ENCODE measurements at regions not wholly inside any gene's neighbourhood (a gene's known extent, or its start where the extent isn't known, plus 50 kb on each side); places are given as distances from the start of the nearest gene placed in this dataset.

DNA sequence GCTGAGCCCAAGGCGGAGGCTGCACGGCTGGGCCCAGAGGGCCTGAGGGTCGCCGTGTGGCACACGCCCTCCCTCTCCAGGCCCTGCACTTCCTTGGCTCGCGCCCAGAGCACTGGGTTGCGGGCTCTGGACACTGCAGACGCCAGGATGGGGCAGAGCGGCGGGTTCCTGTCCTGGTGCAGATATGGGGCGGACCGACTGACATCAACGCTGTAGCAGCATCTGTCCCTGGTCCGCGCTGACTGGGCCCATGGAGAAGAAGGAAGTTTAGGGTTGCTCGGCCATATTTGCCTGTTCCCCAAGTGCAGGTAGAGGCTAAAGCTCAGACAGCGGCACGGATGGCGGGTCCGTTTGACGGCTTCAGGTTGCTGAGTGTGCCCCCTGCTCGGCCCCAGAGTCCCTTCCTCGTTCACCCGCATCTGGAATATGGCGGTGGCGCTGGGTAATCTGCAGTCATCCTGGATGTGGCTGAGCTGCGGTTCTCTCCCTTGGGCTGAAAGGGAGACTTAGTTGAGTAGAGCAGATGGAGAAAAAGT lies 116.1 kb downstream of the OR13A1 start:
- Histone ChIP-seq H3K27ac (ENCODE audit: extremely low read depth, low read depth, low read length) (no peak overlapping the region), H3K36me3 (ENCODE audit: control insufficient read depth in 2 of 2, insufficient read depth in 1 of 2, low read length in 2 of 2) (no peaks in the 10 kb centered on the region), H3K4me3 (ENCODE audit: low read depth, low read length) (no peak overlapping the region), H3K9me3 (ENCODE audit: control insufficient read depth, insufficient read depth, low read depth, low read length) (no peaks in the 10 kb centered on the region), H3K4me1 (ENCODE audit: control insufficient read depth, insufficient read depth, low read length) (no peaks in the 10 kb centered on the region)
- ChIA-PET CTCF (no interaction called here), POLR2A (no interaction called here)
- TF ChIP-seq, protein P1, sequence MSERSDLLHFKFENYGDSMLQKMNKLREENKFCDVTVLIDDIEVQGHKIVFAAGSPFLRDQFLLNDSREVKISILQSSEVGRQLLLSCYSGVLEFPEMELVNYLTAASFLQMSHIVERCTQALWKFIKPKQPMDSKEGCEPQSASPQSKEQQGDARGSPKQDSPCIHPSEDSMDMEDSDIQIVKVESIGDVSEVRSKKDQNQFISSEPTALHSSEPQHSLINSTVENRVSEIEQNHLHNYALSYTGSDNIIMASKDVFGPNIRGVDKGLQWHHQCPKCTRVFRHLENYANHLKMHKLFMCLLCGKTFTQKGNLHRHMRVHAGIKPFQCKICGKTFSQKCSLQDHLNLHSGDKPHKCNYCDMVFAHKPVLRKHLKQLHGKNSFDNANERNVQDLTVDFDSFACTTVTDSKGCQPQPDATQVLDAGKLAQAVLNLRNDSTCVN (tag by site-specific recombination; optimal IDR thresholded peaks at IDR 0.05), result no peak
- TF ChIP-seq KLF1 (tag by site-specific recombination; IDR thresholded peaks at IDR 0.05) (no peak), SP7 (tag by site-specific recombination; IDR thresholded peaks at IDR 0.05) (no peak), ZNF174 (tag by site-specific recombination; IDR thresholded peaks at IDR 0.05) (no peak), YY1 (tag by site-specific recombination; IDR thresholded peaks at IDR 0.05) (no peak), BCL11B (tag by site-specific recombination; IDR thresholded peaks at IDR 0.05; ENCODE audit: low read depth) (no peak), ZNF433 (tag by site-specific recombination; IDR thresholded peaks at IDR 0.05; ENCODE audit: low read depth) (no peak), TRIM28 (IDR thresholded peaks at IDR 0.05; ENCODE audit: borderline replicate concordance, low read length) (no peak), SP2 (tag by site-specific recombination; IDR thresholded peaks at IDR 0.05) (no peak)
- TF ChIP-seq, protein P2, sequence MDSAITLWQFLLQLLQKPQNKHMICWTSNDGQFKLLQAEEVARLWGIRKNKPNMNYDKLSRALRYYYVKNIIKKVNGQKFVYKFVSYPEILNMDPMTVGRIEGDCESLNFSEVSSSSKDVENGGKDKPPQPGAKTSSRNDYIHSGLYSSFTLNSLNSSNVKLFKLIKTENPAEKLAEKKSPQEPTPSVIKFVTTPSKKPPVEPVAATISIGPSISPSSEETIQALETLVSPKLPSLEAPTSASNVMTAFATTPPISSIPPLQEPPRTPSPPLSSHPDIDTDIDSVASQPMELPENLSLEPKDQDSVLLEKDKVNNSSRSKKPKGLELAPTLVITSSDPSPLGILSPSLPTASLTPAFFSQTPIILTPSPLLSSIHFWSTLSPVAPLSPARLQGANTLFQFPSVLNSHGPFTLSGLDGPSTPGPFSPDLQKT (IDR thresholded peaks at IDR 0.05; ENCODE audit: borderline replicate concordance, low read depth, low read length), result no peak

DNA sequence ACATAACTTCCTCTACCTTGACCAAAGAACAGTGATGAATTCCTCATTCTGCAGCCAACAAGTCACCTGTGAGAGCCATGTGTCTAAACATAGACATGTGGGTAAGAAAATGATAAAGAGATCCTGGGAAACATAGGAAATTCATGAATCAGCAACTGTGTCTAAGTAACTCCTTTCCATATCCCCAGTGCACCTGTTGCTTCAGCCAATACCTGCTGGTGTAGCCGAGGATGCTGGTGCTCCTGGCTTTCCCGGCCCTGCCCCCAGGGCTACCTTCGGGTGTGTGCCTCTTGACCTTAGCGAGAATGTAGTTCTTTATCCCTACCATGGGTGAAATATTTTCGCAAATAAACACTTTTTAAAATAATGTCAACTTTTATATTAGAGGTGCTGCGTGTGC lies 114.1 kb downstream of the OR13A1 start:
- CTCF ChIA-PET, result interaction anchor here (1.2 kb wide), 1 partner anchor 34 kb away, joined by 4 read pairs; no protein-coding TSS in a partner anchor
- no peak overlapping the region for H3K27ac ChIP-seq (ENCODE audit: extremely low read depth, low read depth, low read length)
- H3K36me3 ChIP-seq (ENCODE audit: control insufficient read depth in 2 of 2, insufficient read depth in 1 of 2, low read length in 2 of 2), result no peaks in the 10 kb centered on the region
- POLR2A ChIA-PET, result no interaction called here
- H3K9me3 ChIP-seq (ENCODE audit: control insufficient read depth, insufficient read depth, low read depth, low read length), result no peaks in the 10 kb centered on the region
- no peaks in the 10 kb centered on the region for H3K4me1 ChIP-seq (ENCODE audit: control insufficient read depth, insufficient read depth, low read length)
- H3K4me3 ChIP-seq (ENCODE audit: low read depth, low read length), result no peak overlapping the region
- no peak for TF ChIP-seq ZNF292 (tag by site-specific recombination; IDR thresholded peaks at IDR 0.05; ENCODE audit: borderline replicate concordance, low read depth)
- TF ChIP-seq ZFP41 (tag by site-specific recombination; IDR thresholded peaks at IDR 0.05; ENCODE audit: borderline replicate concordance), result no peak
- TF ChIP-seq ZNF776 (tag by site-specific recombination; IDR thresholded peaks at IDR 0.05; ENCODE audit: borderline replicate concordance), result no peak
- TF ChIP-seq ZNF664 (tag by site-specific recombination; IDR thresholded peaks at IDR 0.05), result no peak
- TF ChIP-seq, protein P3, sequence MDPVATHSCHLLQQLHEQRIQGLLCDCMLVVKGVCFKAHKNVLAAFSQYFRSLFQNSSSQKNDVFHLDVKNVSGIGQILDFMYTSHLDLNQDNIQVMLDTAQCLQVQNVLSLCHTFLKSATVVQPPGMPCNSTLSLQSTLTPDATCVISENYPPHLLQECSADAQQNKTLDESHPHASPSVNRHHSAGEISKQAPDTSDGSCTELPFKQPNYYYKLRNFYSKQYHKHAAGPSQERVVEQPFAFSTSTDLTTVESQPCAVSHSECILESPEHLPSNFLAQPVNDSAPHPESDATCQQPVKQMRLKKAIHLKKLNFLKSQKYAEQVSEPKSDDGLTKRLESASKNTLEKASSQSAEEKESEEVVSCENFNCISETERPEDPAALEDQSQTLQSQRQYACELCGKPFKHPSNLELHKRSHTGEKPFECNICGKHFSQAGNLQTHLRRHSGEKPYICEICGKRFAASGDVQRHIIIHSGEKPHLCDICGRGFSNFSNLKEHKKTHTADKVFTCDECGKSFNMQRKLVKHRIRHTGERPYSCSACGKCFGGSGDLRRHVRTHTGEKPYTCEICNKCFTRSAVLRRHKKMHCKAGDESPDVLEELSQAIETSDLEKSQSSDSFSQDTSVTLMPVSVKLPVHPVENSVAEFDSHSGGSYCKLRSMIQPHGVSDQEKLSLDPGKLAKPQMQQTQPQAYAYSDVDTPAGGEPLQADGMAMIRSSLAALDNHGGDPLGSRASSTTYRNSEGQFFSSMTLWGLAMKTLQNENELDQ (tag by site-specific recombination; IDR thresholded peaks at IDR 0.05; ENCODE audit: low read depth), result no peak
- TF ChIP-seq, protein P4, sequence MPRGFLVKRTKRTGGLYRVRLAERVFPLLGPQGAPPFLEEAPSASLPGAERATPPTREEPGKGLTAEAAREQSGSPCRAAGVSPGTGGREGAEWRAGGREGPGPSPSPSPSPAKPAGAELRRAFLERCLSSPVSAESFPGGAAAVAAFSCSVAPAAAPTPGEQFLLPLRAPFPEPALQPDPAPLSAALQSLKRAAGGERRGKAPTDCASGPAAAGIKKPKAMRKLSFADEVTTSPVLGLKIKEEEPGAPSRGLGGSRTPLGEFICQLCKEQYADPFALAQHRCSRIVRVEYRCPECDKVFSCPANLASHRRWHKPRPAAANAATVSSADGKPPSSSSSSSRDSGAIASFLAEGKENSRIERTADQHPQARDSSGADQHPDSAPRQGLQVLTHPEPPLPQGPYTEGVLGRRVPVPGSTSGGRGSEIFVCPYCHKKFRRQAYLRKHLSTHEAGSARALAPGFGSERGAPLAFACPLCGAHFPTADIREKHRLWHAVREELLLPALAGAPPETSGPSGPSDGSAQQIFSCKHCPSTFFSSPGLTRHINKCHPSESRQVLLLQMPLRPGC (tag by site-specific recombination; IDR thresholded peaks at IDR 0.05), result no peak
- 0 out of 2 replicates have a peak, but pooled peaks have one; percentile 25 for TF ChIP-seq SCRT1 (tag by site-specific recombination; IDR thresholded peaks at IDR 0.05; ENCODE audit: borderline replicate concordance)
- TF ChIP-seq ZNF174 (tag by site-specific recombination; IDR thresholded peaks at IDR 0.05), result no peak
- TF ChIP-seq ZNF785 (tag by site-specific recombination; IDR thresholded peaks at IDR 0.05), result no peak
- no peak for TF ChIP-seq ZNF768 (tag by site-specific recombination; IDR thresholded peaks at IDR 0.05)
- TF ChIP-seq GLI2 (tag by site-specific recombination; IDR thresholded peaks at IDR 0.05; ENCODE audit: borderline replicate concordance, low read depth), result no peak
- TF ChIP-seq GLI4 (tag by site-specific recombination; IDR thresholded peaks at IDR 0.05), result no peak
- TF ChIP-seq, protein P5, sequence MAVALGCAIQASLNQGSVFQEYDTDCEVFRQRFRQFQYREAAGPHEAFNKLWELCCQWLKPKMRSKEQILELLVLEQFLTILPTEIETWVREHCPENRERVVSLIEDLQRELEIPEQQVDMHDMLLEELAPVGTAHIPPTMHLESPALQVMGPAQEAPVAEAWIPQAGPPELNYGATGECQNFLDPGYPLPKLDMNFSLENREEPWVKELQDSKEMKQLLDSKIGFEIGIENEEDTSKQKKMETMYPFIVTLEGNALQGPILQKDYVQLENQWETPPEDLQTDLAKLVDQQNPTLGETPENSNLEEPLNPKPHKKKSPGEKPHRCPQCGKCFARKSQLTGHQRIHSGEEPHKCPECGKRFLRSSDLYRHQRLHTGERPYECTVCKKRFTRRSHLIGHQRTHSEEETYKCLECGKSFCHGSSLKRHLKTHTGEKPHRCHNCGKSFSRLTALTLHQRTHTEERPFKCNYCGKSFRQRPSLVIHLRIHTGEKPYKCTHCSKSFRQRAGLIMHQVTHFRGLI (tag by site-specific recombination; IDR thresholded peaks at IDR 0.05), result no peak
- no peak for TF ChIP-seq KLF10 (tag by site-specific recombination; IDR thresholded peaks at IDR 0.05)
- TF ChIP-seq SCRT2 (tag by site-specific recombination; IDR thresholded peaks at IDR 0.05), result peak; percentile 92

All from HEK293 (cell line).